HepG2 (cell line): ENCODE measurements at regions not wholly inside any gene's neighbourhood (a gene's known extent, or its start where the extent isn't known, plus 50 kb on each side); places are given as distances from the start of the nearest gene placed in this dataset.

Experiments
- CHD2 ChIP-seq: IDR thresholded peaks from 2 replicates; pipeline ENCODE4 v1.6.1; 2011; ENCODE audit warnings: low read depth, low read length, improper control_type of control experiment
- FOXP4 ChIP-seq: sonication (generic); formaldehyde crosslinking; IDR thresholded peaks from 2 replicates; pipeline ENCODE4 v1.4.0; 2020; ENCODE audit warnings: missing genetic modification reagents
- PRDM10 ChIP-seq: sonication (generic); formaldehyde crosslinking; IDR thresholded peaks from 2 replicates; pipeline ENCODE4 v1.4.0; 2020; ENCODE audit warnings: low read depth, missing genetic modification reagents
- RORA ChIP-seq: sonication (generic); formaldehyde crosslinking; IDR thresholded peaks from 2 replicates; pipeline ENCODE4 v1.5.0; 2020; ENCODE audit warnings: mild to moderate bottlenecking, missing genetic modification reagents, moderate library complexity
- RXRA ChIP-seq: sonication (generic); formaldehyde crosslinking; IDR thresholded peaks from 2 replicates; pipeline ENCODE4 v1.5.1; 2020; ENCODE audit warnings: missing genetic modification reagents
- SIN3A ChIP-seq: IDR thresholded peaks from 2 replicates; pipeline ENCODE4 v1.6.1; 2011; ENCODE audit warnings: low read depth, mild to moderate bottlenecking, control low read depth, low read length, borderline replicate concordance
- ZFP36L2 ChIP-seq: sonication (generic); formaldehyde crosslinking; IDR thresholded peaks from 2 replicates; pipeline ENCODE4 v1.4.0; 2020; ENCODE audit warnings: missing genetic modification reagents
- ZNF121 ChIP-seq: sonication (generic); formaldehyde crosslinking; IDR thresholded peaks from 2 replicates; pipeline ENCODE4 v1.5.0; 2020; ENCODE audit warnings: mild to moderate bottlenecking, missing genetic modification reagents
- ZNF136 ChIP-seq: sonication (generic); formaldehyde crosslinking; IDR thresholded peaks from 2 replicates; pipeline ENCODE4 v1.8.1; 2022; ENCODE audit warnings: low read depth, mild to moderate bottlenecking, moderate library complexity, missing genetic modification reagents
- ZNF225 ChIP-seq: sonication (generic); formaldehyde crosslinking; IDR thresholded peaks from 2 replicates; pipeline ENCODE4 v1.4.0; 2020; ENCODE audit warnings: mild to moderate bottlenecking, missing genetic modification reagents
- ZNF230 ChIP-seq: sonication (generic); formaldehyde crosslinking; IDR thresholded peaks from 2 replicates; pipeline ENCODE4 v1.4.0; 2020; ENCODE audit warnings: mild to moderate bottlenecking, missing genetic modification reagents
- ZNF570 ChIP-seq: sonication (generic); formaldehyde crosslinking; IDR thresholded peaks from 2 replicates; pipeline ENCODE4 v1.4.0; 2020; ENCODE audit warnings: mild to moderate bottlenecking, missing genetic modification reagents, borderline replicate concordance
- ZNF609 ChIP-seq: sonication (generic); formaldehyde crosslinking; IDR thresholded peaks from 2 replicates; pipeline ENCODE4 v1.4.0; 2020; ENCODE audit warnings: mild to moderate bottlenecking, missing genetic modification reagents, borderline replicate concordance
- ZNF704 ChIP-seq: sonication (generic); formaldehyde crosslinking; IDR thresholded peaks from 2 replicates; pipeline ENCODE4 v1.8.1; 2023; ENCODE audit warnings: mild to moderate bottlenecking, inconsistent platforms, moderate library complexity, missing genetic modification reagents, borderline replicate concordance
- ZNF761 ChIP-seq: sonication (generic); formaldehyde crosslinking; conservative IDR thresholded peaks from 2 replicates; pipeline ENCODE4 v1.4.0; 2020; ENCODE audit warnings: mild to moderate bottlenecking, missing genetic modification reagents

- TF ChIP-seq ZNF609 (CRISPR knock-in tag), result peak; percentile 97
- TF ChIP-seq ZNF761 (CRISPR knock-in tag), result peak; percentile 84
- TF ChIP-seq ZFP36L2, result no peak
- no peak; the same call in 1 of the 2 replicates for TF ChIP-seq ZNF230
- TF ChIP-seq SIN3A, result no peak
- peak; percentile 65; the same call in 1 of the 2 replicates for TF ChIP-seq ZNF704
- peak; percentile 66; the same call in 1 of the 2 replicates for TF ChIP-seq RORA
- TF ChIP-seq ZNF136 (CRISPR knock-in tag), result 0 out of 2 replicates have a peak, but pooled peaks have one; percentile 78
- no peak for TF ChIP-seq CHD2
- TF ChIP-seq ZNF121 (CRISPR knock-in tag), result peak; percentile 46; the same call in 1 of the 2 replicates
- TF ChIP-seq FOXP4, result peak; percentile 96
- TF ChIP-seq ZNF570 (CRISPR knock-in tag), result no peak
- peak; percentile 83; the same call in 1 of the 2 replicates for TF ChIP-seq RXRA
- TF ChIP-seq ZNF225, result no peak
- no peak; the same call in 1 of the 2 replicates for TF ChIP-seq PRDM10
These were observed 102.9 kb upstream of the PHYHIPL start (continued) for GRCh38 chr10:59073456-59074053.
